Activated CD8-positive, alpha-beta T cell treated with anti-CD3 and anti-CD28 coated beads, Interleukin-2, amount 10 ng/mL, durations not matched to agents 7 days and 5 days (primary cell): ENCODE measurements at regions not wholly inside any gene's neighbourhood (a gene's known extent, or its start where the extent isn't known, plus 50 kb on each side); places are given as distances from the start of the nearest gene placed in this dataset.
"Not testable (repeated sequence)": the region's sequence is repeated elsewhere in the genome, so short reads cannot be mapped to it uniquely, and the experiment has no call there.

Experiments
- ATAC-seq: fragments of 150-1000 bp; cut with Tn5 transposase; one replicate; pipeline ENCODE4 v1.10.0; 2021; ENCODE audit warnings: moderate library complexity
- CTCF ChIA-PET: fragments of 350-600 bp; sonication (Branson Sonifier 250); formaldehyde crosslinking; loops from one replicate; lab custom pipeline; 2021; ENCODE audit warnings: antibody characterized with exemption; lab: Charles Lee
- POLR2A ChIA-PET: fragments of 350-600 bp; sonication (Branson Sonifier 250); formaldehyde crosslinking; loops from one replicate; lab custom pipeline; 2021; ENCODE audit warnings: antibody characterized with exemption; lab: Charles Lee
- DNase-seq: peaks from one replicate; pipeline ENCODE4 v3.0.0-alpha.2; 2020
- H3K27ac Mint-ChIP-seq: one replicate; pipeline ENCODE4 v1.8.0; 2021; ENCODE audit warnings: mild to moderate bottlenecking, mixed read lengths
- H3K27me3 Mint-ChIP-seq: one replicate; pipeline ENCODE4 v1.8.0; 2021; ENCODE audit warnings: low read depth, mixed read lengths
- H3K36me3 Mint-ChIP-seq: one replicate; pipeline ENCODE4 v1.8.0; 2021; ENCODE audit warnings: low read depth, mixed read lengths
- H3K4me1 Mint-ChIP-seq: one replicate; pipeline ENCODE4 v1.8.0; 2021; ENCODE audit warnings: low read depth, mixed read lengths
- H3K4me3 Mint-ChIP-seq: one replicate; pipeline ENCODE4 v1.8.0; 2021; ENCODE audit warnings: mild to moderate bottlenecking, mixed read lengths
- H3K9me3 Mint-ChIP-seq: one replicate; pipeline ENCODE4 v1.8.0; 2022; ENCODE audit warnings: mixed read lengths; ENCODE audit not compliant: insufficient read depth

- Mint-ChIP-seq H3K4me3 (no peak overlapping the region), H3K27me3 (no peaks in the 10 kb centered on the region), H3K4me1 (no peaks in the 10 kb centered on the region), H3K9me3 (no peaks in the 10 kb centered on the region), H3K36me3 (no peaks in the 10 kb centered on the region), H3K27ac (no peak overlapping the region)
- ChIA-PET CTCF (no interaction called here), POLR2A (no interaction called here)
- no peak for ATAC-seq
- DNase-seq: no peak
These were observed 215.5 kb downstream of the ETAA1 start for GRCh38 chr2:67612576-67613042.

GRCh38 chr2:67613227-67613626 is 216.1 kb downstream of the ETAA1 start:
- Mint-ChIP-seq H3K4me1 (no peaks in the 10 kb centered on the region), H3K9me3 (no peaks in the 10 kb centered on the region), H3K27ac (no peak overlapping the region), H3K36me3 (no peaks in the 10 kb centered on the region), H3K27me3 (no peaks in the 10 kb centered on the region), H3K4me3 (no peak overlapping the region)
- ChIA-PET CTCF (no interaction called here), POLR2A (no interaction called here)
- DNase-seq (no peak), ATAC-seq (no peak)

GRCh38 chr2:67614454-67614853 is 217.3 kb downstream of the ETAA1 start:
- Mint-ChIP-seq H3K4me1 (no peaks in the 10 kb centered on the region), H3K4me3 (no peak overlapping the region), H3K27me3 (no peaks in the 10 kb centered on the region), H3K27ac (no peak overlapping the region), H3K36me3 (no peaks in the 10 kb centered on the region), H3K9me3 (no peaks in the 10 kb centered on the region)
- ChIA-PET CTCF (no interaction called here), POLR2A (no interaction called here)
- no peak for DNase-seq
- no peak for ATAC-seq

- ATAC-seq (no peak), DNase-seq (no peak)
- Mint-ChIP-seq H3K4me3 (no peak overlapping the region), H3K9me3 (no peaks in the 10 kb centered on the region), H3K36me3 (no peaks in the 10 kb centered on the region), H3K27me3 (no peaks in the 10 kb centered on the region), H3K27ac (no peak overlapping the region), H3K4me1 (no peaks in the 10 kb centered on the region)
- ChIA-PET CTCF (no interaction called here), POLR2A (no interaction called here)
These were observed 219.6 kb downstream of the ETAA1 start for GRCh38 chr2:67616749-67617148.

GRCh38 chr2:67619204-67619603 is 222.1 kb downstream of the ETAA1 start:
- no peaks in the 10 kb centered on the region for H3K27me3 Mint-ChIP-seq
- H3K27ac Mint-ChIP-seq: no peak overlapping the region
- H3K4me3 Mint-ChIP-seq: no peak overlapping the region

GRCh38 chr2:67623741-67624140 is 226.6 kb downstream of the ETAA1 start:
- H3K27ac Mint-ChIP-seq, DNase-seq, H3K4me3 Mint-ChIP-seq, ATAC-seq, H3K9me3 Mint-ChIP-seq, H3K27me3 Mint-ChIP-seq, POLR2A ChIA-PET, CTCF ChIA-PET, H3K4me1 Mint-ChIP-seq, H3K36me3 Mint-ChIP-seq: not testable (repeated sequence)

More at GRCh38 chr2:67619204-67619603, 222.1 kb downstream of the ETAA1 start:
- no peak for ATAC-seq
- Mint-ChIP-seq H3K9me3 (no peaks in the 10 kb centered on the region), H3K36me3 (no peaks in the 10 kb centered on the region), H3K4me1 (no peaks in the 10 kb centered on the region)
- POLR2A ChIA-PET: no interaction called here
- CTCF ChIA-PET: no interaction called here
- DNase-seq: no peak

GRCh38 chr2:67625178-67625577 is 228.0 kb downstream of the ETAA1 start:
- Mint-ChIP-seq H3K27ac (no peak overlapping the region), H3K4me3 (no peak overlapping the region), H3K4me1 (no peaks in the 10 kb centered on the region), H3K27me3 (no peaks in the 10 kb centered on the region), H3K9me3 (no peaks in the 10 kb centered on the region), H3K36me3 (no peaks in the 10 kb centered on the region)
- no peak for ATAC-seq
- CTCF ChIA-PET: no interaction called here
- no peak for DNase-seq
- POLR2A ChIA-PET: no interaction called here

GRCh38 chr2:67625690-67626475 is 228.8 kb downstream of the ETAA1 start:
- Mint-ChIP-seq H3K4me3 (no peak overlapping the region), H3K36me3 (no peaks in the 10 kb centered on the region), H3K27ac (no peak overlapping the region), H3K9me3 (no peaks in the 10 kb centered on the region), H3K4me1 (no peaks in the 10 kb centered on the region), H3K27me3 (no peaks in the 10 kb centered on the region)
- CTCF ChIA-PET: no interaction called here
- DNase-seq (no peak), ATAC-seq (no peak)
- POLR2A ChIA-PET: no interaction called here

- ATAC-seq: no peak
- ChIA-PET CTCF (no interaction called here), POLR2A (no interaction called here)
These were observed 229.5 kb downstream of the ETAA1 start for GRCh38 chr2:67626656-67627055.

GRCh38 chr2:67627456-67628207 is 230.5 kb downstream of the ETAA1 start:
- Mint-ChIP-seq H3K4me1 (no peaks in the 10 kb centered on the region), H3K36me3 (no peaks in the 10 kb centered on the region), H3K27me3 (no peaks in the 10 kb centered on the region), H3K9me3 (no peaks in the 10 kb centered on the region), H3K27ac (no peak overlapping the region), H3K4me3 (no peak overlapping the region)
- ATAC-seq (no peak), DNase-seq (no peak)
- ChIA-PET CTCF (no interaction called here), POLR2A (no interaction called here)

More at GRCh38 chr2:67626656-67627055, 229.5 kb downstream of the ETAA1 start:
- H3K27me3 Mint-ChIP-seq: no peaks in the 10 kb centered on the region
- H3K9me3 Mint-ChIP-seq: no peaks in the 10 kb centered on the region
- no peak for DNase-seq
- H3K4me3 Mint-ChIP-seq: no peak overlapping the region
- H3K27ac Mint-ChIP-seq: no peak overlapping the region
- no peaks in the 10 kb centered on the region for H3K36me3 Mint-ChIP-seq
- H3K4me1 Mint-ChIP-seq: no peaks in the 10 kb centered on the region

- no peak overlapping the region for H3K27ac Mint-ChIP-seq
These were observed 231.8 kb downstream of the ETAA1 start for GRCh38 chr2:67628892-67629291.

GRCh38 chr2:67631483-67631882 is 234.3 kb downstream of the ETAA1 start:
- no peak for ATAC-seq
- no peaks in the 10 kb centered on the region for H3K27me3 Mint-ChIP-seq
- CTCF ChIA-PET: no interaction called here
- no peak for DNase-seq
- H3K36me3 Mint-ChIP-seq: no peaks in the 10 kb centered on the region
- H3K9me3 Mint-ChIP-seq: no peaks in the 10 kb centered on the region
- H3K4me1 Mint-ChIP-seq: no peaks in the 10 kb centered on the region
- H3K27ac Mint-ChIP-seq: no peak overlapping the region
- POLR2A ChIA-PET: no interaction called here
- no peak overlapping the region for H3K4me3 Mint-ChIP-seq

More at GRCh38 chr2:67628892-67629291, 231.8 kb downstream of the ETAA1 start:
- no peak for ATAC-seq
- H3K4me1 Mint-ChIP-seq: no peaks in the 10 kb centered on the region
- CTCF ChIA-PET: no interaction called here
- H3K4me3 Mint-ChIP-seq: no peak overlapping the region
- no peak for DNase-seq
- no peaks in the 10 kb centered on the region for H3K27me3 Mint-ChIP-seq
- H3K36me3 Mint-ChIP-seq: no peaks in the 10 kb centered on the region
- POLR2A ChIA-PET: no interaction called here
- H3K9me3 Mint-ChIP-seq: no peaks in the 10 kb centered on the region
